ENCODE measurements at regions not wholly inside any gene's neighbourhood (a gene's known extent, or its start where the extent isn't known, plus 50 kb on each side); places are given as distances from the start of the nearest gene placed in this dataset.

DNA sequence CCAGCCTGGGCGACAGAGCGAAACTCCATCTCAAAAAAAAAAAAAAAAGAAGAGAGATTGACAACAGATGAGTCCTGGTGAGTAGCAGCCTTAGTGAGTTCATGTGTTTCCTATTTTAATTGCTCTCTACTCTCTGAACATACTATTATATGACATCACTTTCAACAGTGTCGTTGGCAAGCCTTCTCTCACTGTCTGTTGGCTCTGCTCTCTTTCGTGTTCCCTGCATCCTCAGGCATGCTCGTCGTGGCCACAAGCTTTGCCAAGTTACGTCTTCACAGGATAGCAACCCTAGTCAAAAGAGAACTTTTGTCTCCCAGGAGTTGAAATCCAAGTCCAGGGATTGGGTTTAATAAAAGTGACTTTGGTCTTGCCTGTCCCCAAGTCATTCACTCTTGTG is 117.1 kb upstream of the EGFL6 start:
- Histone ChIP-seq H3K9ac (replicated peaks in 1 of 4; ENCODE audit: extremely low read depth in 1 of 4, low read depth in 3 of 4, low read length in 3 of 4) (no peak overlapping the region), H3K14ac (ENCODE audit: insufficient read length) (no peak overlapping the region), H3K9me3 (ENCODE audit: insufficient read depth in 2 of 2, low read depth in 1 of 2, low read length in 1 of 2) (no peaks in the 10 kb centered on the region), H3K4me2 (ENCODE audit: insufficient read depth in 1 of 2, low read depth in 2 of 2, low read length in 2 of 2) (no peak overlapping the region), H3K79me2 (ENCODE audit: control insufficient read depth in 1 of 2, insufficient read depth in 2 of 2, low read length in 2 of 2) (no peaks in the 10 kb centered on the region), H4K8ac (ENCODE audit: extremely low read depth, insufficient read depth, low read length) (no peak overlapping the region), H2AK5ac (ENCODE audit: low read depth, low read length) (no peak overlapping the region), H3K4ac (replicated peaks; ENCODE audit: insufficient read length, low read depth, low read length) (no peak overlapping the region), H3K79me1 (ENCODE audit: low read depth, low read length) (no peaks in the 10 kb centered on the region), H3K4me3 (ENCODE audit: extremely low read depth in 1 of 4, insufficient read depth in 2 of 4, low read depth in 3 of 4, low read length in 4 of 4) (no peak overlapping the region), H3K23ac (ENCODE audit: insufficient read length) (no peak overlapping the region), H2BK20ac (ENCODE audit: low read length) (no peak overlapping the region), H2BK120ac (replicated peaks; ENCODE audit: low read depth, low read length) (no peak overlapping the region), H3K27me3 (replicated peaks in 1 of 4; ENCODE audit: control insufficient read depth in 3 of 4, extremely low read depth in 1 of 4, insufficient read depth in 3 of 4, low read length in 3 of 4) (no peaks in the 10 kb centered on the region), H2AFZ (ENCODE audit: low read length) (no peak overlapping the region), H2BK12ac (ENCODE audit: low read depth, low read length) (no peak overlapping the region), H4K91ac (replicated peaks; ENCODE audit: insufficient read length, low read length) (no peak overlapping the region), H4K20me1 (replicated peaks in 1 of 2; ENCODE audit: control insufficient read depth in 1 of 2, insufficient read depth in 2 of 2, low read length in 2 of 2) (no peaks in the 10 kb centered on the region), H4K5ac (ENCODE audit: insufficient read length, low read depth, low read length) (no peak overlapping the region), H3K18ac (ENCODE audit: extremely low read depth, low read length) (no peak overlapping the region), H3K27ac (ENCODE audit: low read depth, low read length) (no peak overlapping the region), H3K56ac (replicated peaks; ENCODE audit: insufficient read length, low read depth, low read length) (no peak overlapping the region), H2BK15ac (ENCODE audit: low read length) (no peak overlapping the region), H3K23me2 (ENCODE audit: low read depth, low read length) (no peaks in the 10 kb centered on the region), H3K36me3 (ENCODE audit: control insufficient read depth in 2 of 4, insufficient read depth in 4 of 4, low read length in 3 of 4) (no peaks in the 10 kb centered on the region), H2BK5ac (ENCODE audit: low read depth, low read length) (no peak overlapping the region), H3K4me1 (replicated peaks in 1 of 4; ENCODE audit: control insufficient read depth in 3 of 4, insufficient read depth in 4 of 4, low read length in 3 of 4) (no peaks in the 10 kb centered on the region)
- POLR2A ChIA-PET (ENCODE audit: partially characterized antibody) = no interaction called here
- DNase-seq (ENCODE audit: low read depth in 1 of 2, low spot score in 2 of 2) (no peak), FAIRE-seq (no peak)
- 90% methylated on average over 5 of the region's 7 CpGs; no CpG with 5 or more reads in 1 of the 2 experiments for WGBS, 2 experiments (ENCODE audit: extremely low coverage in 1 of 2, insufficient coverage in 1 of 2, insufficient read length in 1 of 2, insufficient replicate concordance in 2 of 2, low coverage in 1 of 2, low lambda C conversion rate in 2 of 2, missing lambda C conversion rate in 1 of 2)
- CTCF ChIA-PET (ENCODE audit: partially characterized antibody) = no interaction called here
- TF ChIP-seq CTCF (IDR thresholded peaks at IDR 0.05; ENCODE audit: control extremely low read depth in 1 of 3, insufficient read depth in 1 of 3, low read depth in 1 of 3, low read length in 3 of 3) (no peak), FOSL1 (IDR thresholded peaks at IDR 0.05; ENCODE audit: insufficient read depth, low read depth, low read length) (no peak), SIRT6 (IDR thresholded peaks at IDR 0.05; ENCODE audit: low read length) (no peak), CREB1 (IDR thresholded peaks at IDR 0.05) (no peak), HDAC6 (IDR thresholded peaks at IDR 0.05; ENCODE audit: low read depth, low read length) (no peak), KDM4A (IDR thresholded peaks at IDR 0.05; ENCODE audit: low read depth, low read length, severe bottlenecking) (no peak), ASH2L (IDR thresholded peaks at IDR 0.05; ENCODE audit: low read length) (no peak), MAX (IDR thresholded peaks at IDR 0.05) (no peak), EGR1 (IDR thresholded peaks at IDR 0.05; ENCODE audit: borderline replicate concordance, low read depth, low read length) (no peak), RXRA (IDR thresholded peaks at IDR 0.05; ENCODE audit: insufficient read depth, low read depth, low read length) (no peak)

Measured in H1 (cell line).